Natural killer cell (primary cell): ENCODE measurements at regions not wholly inside any gene's neighbourhood (a gene's known extent, or its start where the extent isn't known, plus 50 kb on each side); places are given as distances from the start of the nearest gene placed in this dataset.

Experiments
- ATAC-seq, 3 donors: fragments of 150-1000 bp in 2 of 3; fragments of 200-7000 bp in 1 of 3; cut with Tn5 transposase; 1 replicate in 1 of 3; 2 replicates in 2 of 3; pipeline ENCODE4 v1.10.0; 2021; ENCODE audit warnings: mild to moderate bottlenecking in 2 of 3, moderate library complexity in 2 of 3
- DNase-seq, 2 donors: peaks; one replicate each; pipeline versions ENCODE4 v3.0.0 to v3.0.0-alpha.2; 2013 to 2021; ENCODE audit warnings: mixed read lengths in 1 of 2
- H3K27ac ChIP-seq: one replicate; pipeline ENCODE4 v1.5.1; 2013; ENCODE audit warnings: mild to moderate bottlenecking, low read length
- H3K27me3 ChIP-seq: one replicate; pipeline ENCODE4 v1.6.1; 2013; ENCODE audit warnings: low read length; ENCODE audit not compliant: control insufficient read depth, insufficient read depth
- H3K36me3 ChIP-seq: one replicate; pipeline ENCODE4 v1.6.1; 2013; ENCODE audit warnings: low read length; ENCODE audit not compliant: control insufficient read depth, insufficient read depth
- H3K4me1 ChIP-seq: one replicate; pipeline ENCODE4 v1.6.1; 2013; ENCODE audit warnings: low read length; ENCODE audit not compliant: control insufficient read depth, insufficient read depth
- H3K4me3 ChIP-seq: one replicate; pipeline ENCODE4 v1.5.1; 2013; ENCODE audit warnings: low read length
- H3K9me3 ChIP-seq: one replicate; pipeline ENCODE4 v1.6.1; 2013; ENCODE audit warnings: low read length; ENCODE audit not compliant: control insufficient read depth, insufficient read depth
- H3K27ac Mint-ChIP-seq, 2 donors: one replicate each; pipeline ENCODE4 v1.8.0; 2022; ENCODE audit warnings: mild to moderate bottlenecking in 2 of 2, mixed read lengths in 2 of 2, moderate library complexity in 1 of 2
- H3K27me3 Mint-ChIP-seq, 2 donors: one replicate each; pipeline ENCODE4 v1.8.0; 2022; ENCODE audit warnings: low read depth in 2 of 2, mixed read lengths in 2 of 2
- H3K36me3 Mint-ChIP-seq: one replicate; pipeline ENCODE4 v1.8.0; 2022; ENCODE audit warnings: mixed read lengths
- H3K4me1 Mint-ChIP-seq, 2 donors: one replicate each; pipeline ENCODE4 v1.8.0; 2022; ENCODE audit warnings: mixed read lengths in 2 of 2
- H3K4me3 Mint-ChIP-seq: one replicate; pipeline ENCODE4 v1.8.0; 2022; ENCODE audit warnings: mild to moderate bottlenecking, moderate library complexity, mixed read lengths
- H3K9me3 Mint-ChIP-seq, 2 donors: one replicate each; pipeline ENCODE4 v1.8.0; 2022; ENCODE audit warnings: mixed read lengths in 2 of 2
- CTCF ChIP-seq: fragments of 200-600 bp; IDR thresholded peaks from one replicate; pipeline ENCODE4 v1.8.0; 2022; ENCODE audit warnings: antibody characterized with exemption
- WGBS: methylation state at CpG from one replicate; pipeline ENCODE4 v1.1.7; 2013; ENCODE audit warnings: missing lambda C conversion rate; ENCODE audit not compliant: insufficient coverage; 5-methylcytosine and 5-hydroxymethylcytosine counted together
- intact Hi-C: fragments of 100-400 bp; cut with micrococcal nuclease; formaldehyde crosslinking; loops from one replicate; pipeline ENCODE4 v1.14.2; 2022

GRCh38 chr2:65654496-65654895 lies 222.1 kb upstream of the SPRED2 start:
- Histone ChIP-seq H3K4me3 (no peak overlapping the region), H3K27me3 (no peaks in the 10 kb centered on the region), H3K36me3 (no peaks in the 10 kb centered on the region), H3K9me3 (no peaks in the 10 kb centered on the region), H3K4me1 (no peaks in the 10 kb centered on the region), H3K27ac (no peak overlapping the region)
- no peaks in the 10 kb centered on the region for H3K36me3 Mint-ChIP-seq
- TF ChIP-seq CTCF = no peak
- no peaks in the 10 kb centered on the region for H3K9me3 Mint-ChIP-seq
- 91% methylated on average over 3 of the region's 3 CpGs for WGBS
- DNase-seq = no peak
- ATAC-seq = no peak
- H3K27me3 Mint-ChIP-seq = peaks cover 14 to 20% of the 10 kb centered on the region in 2 donors
- H3K27ac Mint-ChIP-seq = no peak overlapping the region
- intact Hi-C loops = no loop called here
- H3K4me1 Mint-ChIP-seq = no peaks in the 10 kb centered on the region
- no peak overlapping the region for H3K4me3 Mint-ChIP-seq

- intact Hi-C loops = no loop called here
- 67% methylated on average over 1 of the region's 1 CpG for WGBS
- DNase-seq (no peak), ATAC-seq (no peak)
- H3K36me3 ChIP-seq = no peaks in the 10 kb centered on the region
- H3K4me3 Mint-ChIP-seq = no peak overlapping the region
- H3K27ac ChIP-seq = no peak overlapping the region
- no peaks in the 10 kb centered on the region for H3K9me3 ChIP-seq
- H3K4me1 ChIP-seq = no peaks in the 10 kb centered on the region
- H3K36me3 Mint-ChIP-seq = no peaks in the 10 kb centered on the region
- H3K27me3 Mint-ChIP-seq = peaks cover 4 to 20% of the 10 kb centered on the region in 2 donors
- H3K9me3 Mint-ChIP-seq = no peaks in the 10 kb centered on the region
- H3K4me1 Mint-ChIP-seq = no peaks in the 10 kb centered on the region
- H3K27me3 ChIP-seq = no peaks in the 10 kb centered on the region
- H3K27ac Mint-ChIP-seq = no peak overlapping the region
- H3K4me3 ChIP-seq = no peak overlapping the region
- no peak for TF ChIP-seq CTCF
These were observed 219.7 kb upstream of the SPRED2 start for GRCh38 chr2:65652066-65652465.

- no peaks in the 10 kb centered on the region for H3K9me3 Mint-ChIP-seq
- Histone ChIP-seq H3K4me3 (no peak overlapping the region), H3K27ac (no peak overlapping the region), H3K9me3 (no peaks in the 10 kb centered on the region), H3K36me3 (no peaks in the 10 kb centered on the region), H3K4me1 (no peaks in the 10 kb centered on the region), H3K27me3 (no peaks in the 10 kb centered on the region)
- no peaks in the 10 kb centered on the region for H3K36me3 Mint-ChIP-seq
- H3K4me1 Mint-ChIP-seq = no peaks in the 10 kb centered on the region
- ATAC-seq (no peak), DNase-seq (no peak)
- H3K27me3 Mint-ChIP-seq = peaks cover 4 to 12% of the 10 kb centered on the region in 2 donors
- 86% methylated on average over 3 of the region's 5 CpGs for WGBS
- no peak overlapping the region for H3K4me3 Mint-ChIP-seq
- TF ChIP-seq CTCF = no peak
- no peak overlapping the region for H3K27ac Mint-ChIP-seq
- intact Hi-C loops = no loop called here
These were observed 217.6 kb upstream of the SPRED2 start for GRCh38 chr2:65649811-65650589.
